Caco-2 (cell line): ENCODE measurements at regions not wholly inside any gene's neighbourhood (a gene's known extent, or its start where the extent isn't known, plus 50 kb on each side); places are given as distances from the start of the nearest gene placed in this dataset.
A peak's percentile ranks its signal among the peaks of the same experiment; 100 is the strongest.

ENCODE experiments used
- BruUV-seq: library from RNA; stranded (reverse); fragments of 400-500 nt; replicated peaks from 2 replicates; lab custom pipeline; 2021; lab: Mats Ljungman, UMichigan
- CTCF ChIA-PET: fragments of 300-600 bp; sonication (Branson Sonifier 250); formaldehyde crosslinking; loops from one replicate; lab custom pipeline; 2022; ENCODE audit warnings: antibody characterized with exemption; lab: Charles Lee
- POLR2A ChIA-PET: fragments of 300-600 bp; sonication (Branson Sonifier 250); formaldehyde crosslinking; loops from one replicate; lab custom pipeline; 2022; ENCODE audit warnings: antibody characterized with exemption; lab: Charles Lee
- DNase-seq, 2 experiments: peaks; one replicate each; pipeline versions ENCODE4 v3.0.0 to v3.0.0-alpha.2; 2020 to 2022
- H3K27me3 ChIP-seq: replicated peaks from 2 replicates; pipeline ENCODE4 v1.6.0; 2011; ENCODE audit warnings: low read length; ENCODE audit not compliant: control insufficient read depth, insufficient read depth
- H3K36me3 ChIP-seq: 2 replicates; pipeline ENCODE4 v1.5.1; 2011; ENCODE audit warnings: low read length; ENCODE audit not compliant: control insufficient read depth, insufficient read depth
- H3K4me1 ChIP-seq: fragments of 250-450 bp; sonication (Bioruptor Pico); 2 replicates; pipeline ENCODE4 v1.5.1; 2020; ENCODE audit warnings: mild to moderate bottlenecking
- H3K4me3 ChIP-seq: 2 replicates; pipeline ENCODE4 v1.5.1; 2011; ENCODE audit warnings: low read depth, mild to moderate bottlenecking, control low read depth, low read length
- H3K9me3 ChIP-seq: fragments of 250-450 bp; sonication (Bioruptor Pico); 2 replicates; pipeline ENCODE4 v1.5.1; 2020; ENCODE audit warnings: mild to moderate bottlenecking, moderate library complexity
- H3K27ac Mint-ChIP-seq: one replicate; pipeline ENCODE4 v1.8.0; 2022; ENCODE audit warnings: mixed read lengths; ENCODE audit not compliant: unreplicated experiment
- H3K27me3 Mint-ChIP-seq: one replicate; pipeline ENCODE4 v1.8.0; 2022; ENCODE audit warnings: mixed read lengths; ENCODE audit not compliant: insufficient read depth, unreplicated experiment
- H3K36me3 Mint-ChIP-seq: one replicate; pipeline ENCODE4 v1.8.0; 2022; ENCODE audit warnings: mild to moderate bottlenecking, mixed read lengths; ENCODE audit not compliant: insufficient read depth, unreplicated experiment
- H3K4me1 Mint-ChIP-seq: one replicate; pipeline ENCODE4 v1.8.0; 2022; ENCODE audit warnings: low read depth, mixed read lengths; ENCODE audit not compliant: unreplicated experiment
- H3K4me3 Mint-ChIP-seq: one replicate; pipeline ENCODE4 v1.8.0; 2022; ENCODE audit warnings: mild to moderate bottlenecking, moderate library complexity, mixed read lengths; ENCODE audit not compliant: unreplicated experiment
- H3K9me3 Mint-ChIP-seq: one replicate; pipeline ENCODE4 v1.8.0; 2022; ENCODE audit warnings: mixed read lengths; ENCODE audit not compliant: unreplicated experiment
- intact Hi-C: fragments of 100-400 bp; cut with micrococcal nuclease; formaldehyde crosslinking; loops from one replicate; pipeline ENCODE4 v1.10.0; 2022; ENCODE audit not compliant: unreplicated experiment
- TF ChIP-seq, protein P1 (sequence below), 2 experiments: fragments of 200-600 bp in 1 of 2; IDR thresholded peaks; 1 replicate in 1 of 2; 2 replicates in 1 of 2; pipeline versions ENCODE4 v1.5.1 to v1.8.0; 2011 to 2022; ENCODE audit warnings: antibody characterized with exemption in 1 of 2, control low read depth in 1 of 2, inconsistent platforms in 1 of 2, low read depth in 1 of 2, low read length in 1 of 2, mild to moderate bottlenecking in 1 of 2, moderate library complexity in 1 of 2; ENCODE audit not compliant: insufficient read depth in 1 of 2, severe bottlenecking in 1 of 2, unreplicated experiment in 1 of 2

DNA sequence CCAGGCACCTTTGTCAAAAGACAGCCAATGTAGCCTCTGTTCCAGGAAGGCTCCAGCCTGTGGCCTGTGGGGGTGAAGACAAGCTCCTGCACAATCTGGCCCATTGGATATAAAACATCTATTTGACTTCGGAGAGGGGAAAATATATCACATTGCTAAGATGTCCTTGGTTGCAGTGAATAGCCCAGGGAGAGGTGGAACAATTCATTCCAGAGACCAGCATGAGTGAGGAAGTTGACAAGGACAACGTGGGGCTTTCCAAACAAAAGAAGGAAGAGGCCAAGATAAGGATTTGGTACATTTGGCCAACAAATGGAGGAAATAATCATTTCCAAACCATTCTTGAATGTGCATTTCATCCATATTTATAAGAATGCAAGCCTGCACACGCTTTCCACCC, 187.0 kb downstream of the ETS2 start:
- Histone ChIP-seq H3K36me3 (no peaks in the 10 kb centered on the region), H3K27me3 (no peaks in the 10 kb centered on the region), H3K4me3 (no peak overlapping the region), H3K4me1 (no peaks in the 10 kb centered on the region), H3K9me3 (no peaks in the 10 kb centered on the region)
- Mint-ChIP-seq H3K27me3 (no peaks in the 10 kb centered on the region), H3K9me3 (no peaks in the 10 kb centered on the region), H3K27ac (no peak overlapping the region), H3K4me1 (peaks cover 21% of the 10 kb centered on the region), H3K4me3 (no peak overlapping the region), H3K36me3 (no peaks in the 10 kb centered on the region)
- no peak for DNase-seq
- POLR2A ChIA-PET: no interaction called here
- no TSS peak for BruUV-seq
- TF ChIP-seq, protein P1, sequence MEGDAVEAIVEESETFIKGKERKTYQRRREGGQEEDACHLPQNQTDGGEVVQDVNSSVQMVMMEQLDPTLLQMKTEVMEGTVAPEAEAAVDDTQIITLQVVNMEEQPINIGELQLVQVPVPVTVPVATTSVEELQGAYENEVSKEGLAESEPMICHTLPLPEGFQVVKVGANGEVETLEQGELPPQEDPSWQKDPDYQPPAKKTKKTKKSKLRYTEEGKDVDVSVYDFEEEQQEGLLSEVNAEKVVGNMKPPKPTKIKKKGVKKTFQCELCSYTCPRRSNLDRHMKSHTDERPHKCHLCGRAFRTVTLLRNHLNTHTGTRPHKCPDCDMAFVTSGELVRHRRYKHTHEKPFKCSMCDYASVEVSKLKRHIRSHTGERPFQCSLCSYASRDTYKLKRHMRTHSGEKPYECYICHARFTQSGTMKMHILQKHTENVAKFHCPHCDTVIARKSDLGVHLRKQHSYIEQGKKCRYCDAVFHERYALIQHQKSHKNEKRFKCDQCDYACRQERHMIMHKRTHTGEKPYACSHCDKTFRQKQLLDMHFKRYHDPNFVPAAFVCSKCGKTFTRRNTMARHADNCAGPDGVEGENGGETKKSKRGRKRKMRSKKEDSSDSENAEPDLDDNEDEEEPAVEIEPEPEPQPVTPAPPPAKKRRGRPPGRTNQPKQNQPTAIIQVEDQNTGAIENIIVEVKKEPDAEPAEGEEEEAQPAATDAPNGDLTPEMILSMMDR (IDR thresholded peaks at IDR 0.05; ENCODE audit: insufficient read depth in 1 of 2, low read depth in 1 of 2, low read length in 1 of 2, severe bottlenecking in 1 of 2, unreplicated experiment in 1 of 2): no peak
- intact Hi-C loops: no loop called here
- CTCF ChIA-PET: interaction anchor here (0.5 kb wide), 1 partner anchor 231 kb away, joined by 4 read pairs; no protein-coding TSS in a partner anchor

GRCh38 chr21:38990424-38990794, 184.7 kb downstream of the ETS2 start:
- Histone ChIP-seq H3K4me1 (no peaks in the 10 kb centered on the region), H3K9me3 (no peaks in the 10 kb centered on the region), H3K27me3 (no peaks in the 10 kb centered on the region), H3K4me3 (no peak overlapping the region), H3K36me3 (no peaks in the 10 kb centered on the region)
- Mint-ChIP-seq H3K36me3 (no peaks in the 10 kb centered on the region), H3K4me1 (peaks cover 18% of the 10 kb centered on the region), H3K27ac (no peak overlapping the region), H3K27me3 (no peaks in the 10 kb centered on the region), H3K4me3 (no peak overlapping the region), H3K9me3 (no peaks in the 10 kb centered on the region)
- POLR2A ChIA-PET: no interaction called here
- TF ChIP-seq, protein P1 (IDR thresholded peaks at IDR 0.05; ENCODE audit: insufficient read depth in 1 of 2, low read depth in 1 of 2, low read length in 1 of 2, severe bottlenecking in 1 of 2, unreplicated experiment in 1 of 2): no peak
- CTCF ChIA-PET: no interaction called here
- peak in 1 of 2 experiments; percentile 46 for DNase-seq
- no TSS peak for BruUV-seq
- intact Hi-C loops: no loop called here

GRCh38 chr21:38989745-38990423, 184.2 kb downstream of the ETS2 start:
- Mint-ChIP-seq H3K4me3 (peak overlapping the region; percentile 49), H3K27ac (no peak overlapping the region), H3K4me1 (peaks cover 13% of the 10 kb centered on the region), H3K27me3 (no peaks in the 10 kb centered on the region), H3K9me3 (no peaks in the 10 kb centered on the region), H3K36me3 (no peaks in the 10 kb centered on the region)
- BruUV-seq: no TSS peak
- TF ChIP-seq, protein P1 (IDR thresholded peaks at IDR 0.05; ENCODE audit: insufficient read depth in 1 of 2, low read depth in 1 of 2, low read length in 1 of 2, severe bottlenecking in 1 of 2, unreplicated experiment in 1 of 2): no peak
- H3K36me3 ChIP-seq: no peaks in the 10 kb centered on the region
- ChIA-PET CTCF (no interaction called here), POLR2A (no interaction called here)
- no peak for DNase-seq
- no peak overlapping the region for H3K4me3 ChIP-seq
- no peaks in the 10 kb centered on the region for H3K9me3 ChIP-seq
- intact Hi-C loops: no loop called here
- H3K4me1 ChIP-seq: no peaks in the 10 kb centered on the region
- no peaks in the 10 kb centered on the region for H3K27me3 ChIP-seq
